B cell (primary cell): ENCODE measurements at regions not wholly inside any gene's neighbourhood (a gene's known extent, or its start where the extent isn't known, plus 50 kb on each side); places are given as distances from the start of the nearest gene placed in this dataset.

Experiments used
- ATAC-seq: fragments of 200-7000 bp; cut with Tn5 transposase; one replicate; pipeline ENCODE4 v1.10.0; 2021; ENCODE audit warnings: low read depth, mild to moderate bottlenecking, moderate number of reproducible peaks, moderate library complexity
- CTCF ChIA-PET: fragments of 350-600 bp; sonication (Branson Sonifier 250); formaldehyde crosslinking; loops from one replicate; lab custom pipeline; 2021; ENCODE audit warnings: antibody characterized with exemption, inconsistent platforms; lab: Charles Lee
- POLR2A ChIA-PET: fragments of 350-600 bp; sonication (Branson Sonifier 250); formaldehyde crosslinking; loops from one replicate; lab custom pipeline; 2021; ENCODE audit warnings: antibody characterized with exemption; lab: Charles Lee
- DNase-seq: peaks from one replicate; pipeline ENCODE4 v3.0.0; 2013
- H2AFZ ChIP-seq: 2 replicates; pipeline ENCODE4 v1.6.1; 2012; ENCODE audit warnings: mild to moderate bottlenecking, low read depth, low read length; ENCODE audit not compliant: insufficient read depth, poor library complexity, severe bottlenecking
- H3K27ac ChIP-seq, 2 donors: 1 replicate in 1 of 2; 2 replicates in 1 of 2; pipeline ENCODE4 v1.5.1; 2012 to 2013; ENCODE audit warnings: low read length in 2 of 2, mild to moderate bottlenecking in 2 of 2, moderate library complexity in 1 of 2
- H3K27me3 ChIP-seq, 4 experiments: fragments of 200-600 bp in 1 of 4; sonication (generic) in 1 of 4; replicated peaks in 1 of 4; 1 replicate in 2 of 4; 2 replicates in 2 of 4; pipeline versions ENCODE4 v1.6.1 to v1.7.0; 2013 to 2016; ENCODE audit warnings: low read length in 3 of 4, mild to moderate bottlenecking in 2 of 4, mixed read lengths in 1 of 4, moderate library complexity in 1 of 4; ENCODE audit not compliant: insufficient read depth in 4 of 4, control insufficient read depth in 3 of 4; ENCODE audit errors: control extremely low read depth in 1 of 4
- H3K36me3 ChIP-seq, 2 experiments: replicated peaks in 1 of 2; 1 replicate in 1 of 2; 2 replicates in 1 of 2; pipeline versions ENCODE4 v1.6.1 to v1.7.1; 2013; ENCODE audit warnings: low read length in 1 of 2; ENCODE audit not compliant: insufficient read depth in 2 of 2, control insufficient read depth in 1 of 2; ENCODE audit errors: control extremely low read depth in 1 of 2, extremely low read depth in 1 of 2
- H3K4me1 ChIP-seq, 2 donors: fragments of 200-600 bp in 1 of 2; sonication (generic) in 1 of 2; 1 replicate in 1 of 2; 2 replicates in 1 of 2; pipeline versions ENCODE4 v1.5.1 to v1.6.1; 2013 to 2017; ENCODE audit warnings: low read length in 2 of 2; ENCODE audit not compliant: control insufficient read depth in 2 of 2, insufficient read depth in 2 of 2
- H3K4me2 ChIP-seq: replicated peaks from 2 replicates; pipeline ENCODE3; 2012; ENCODE audit warnings: mild to moderate bottlenecking, low read depth, low read length; ENCODE audit not compliant: poor library complexity, severe bottlenecking
- H3K4me3 ChIP-seq, 5 experiments: fragments of 200-600 bp in 1 of 5; sonication (generic) in 1 of 5; 1 replicate in 3 of 5; 2 replicates in 2 of 5; pipeline versions ENCODE4 v1.5.1 to v1.7.0; 2011 to 2016; ENCODE audit warnings: low read length in 4 of 5, mild to moderate bottlenecking in 4 of 5, low read depth in 2 of 5, control low read depth in 1 of 5, moderate library complexity in 1 of 5; ENCODE audit not compliant: insufficient read depth in 1 of 5; ENCODE audit errors: control extremely low read depth in 1 of 5, extremely low read depth in 1 of 5
- H3K79me2 ChIP-seq: fragments of 200-600 bp; sonication (generic); one replicate; pipeline ENCODE4 v1.6.0; 2016; ENCODE audit warnings: low read length; ENCODE audit not compliant: control insufficient read depth, insufficient read depth
- H3K9ac ChIP-seq: fragments of 200-600 bp; sonication (generic); 2 replicates; pipeline ENCODE4 v1.6.1; 2017; ENCODE audit warnings: mild to moderate bottlenecking, low read length, moderate library complexity
- H3K9me3 ChIP-seq, 3 donors: one replicate each; pipeline versions ENCODE4 v1.6.1 to v1.7.1; 2013; ENCODE audit warnings: low read length in 2 of 3; ENCODE audit not compliant: control insufficient read depth in 2 of 3, insufficient read depth in 1 of 3; ENCODE audit errors: control extremely low read depth in 1 of 3
- H4K20me1 ChIP-seq: 2 replicates; pipeline ENCODE4 v1.6.0; 2012; ENCODE audit warnings: mild to moderate bottlenecking, low read length; ENCODE audit not compliant: insufficient read depth, control insufficient read depth, poor library complexity, severe bottlenecking
- H3K27ac Mint-ChIP-seq: one replicate; pipeline ENCODE4 v1.8.0; 2021; ENCODE audit warnings: mixed read lengths
- H3K27me3 Mint-ChIP-seq: one replicate; pipeline ENCODE4 v1.8.0; 2021; ENCODE audit warnings: mixed read lengths
- H3K4me1 Mint-ChIP-seq: one replicate; pipeline ENCODE4 v1.8.0; 2021; ENCODE audit warnings: mixed read lengths
- H3K4me3 Mint-ChIP-seq: one replicate; pipeline ENCODE4 v1.8.0; 2021; ENCODE audit warnings: mixed read lengths
- H3K9me3 Mint-ChIP-seq: one replicate; pipeline ENCODE4 v1.8.0; 2022; ENCODE audit warnings: mixed read lengths; ENCODE audit not compliant: insufficient read depth
- CTCF ChIP-seq: fragments of 200-600 bp; IDR thresholded peaks from one replicate; pipeline ENCODE4 v1.8.0; 2022; ENCODE audit warnings: antibody characterized with exemption, mild to moderate bottlenecking
- EZH2 ChIP-seq: IDR thresholded peaks from 2 replicates; pipeline ENCODE4 v1.6.1; 2012; ENCODE audit warnings: borderline replicate concordance, low read depth, mild to moderate bottlenecking, moderate library complexity, low read length; ENCODE audit not compliant: insufficient read depth, poor library complexity, severe bottlenecking
- WGBS: methylation state at CpG from one replicate; pipeline ENCODE4 v1.1.5; 2013; ENCODE audit warnings: missing lambda C conversion rate; ENCODE audit not compliant: insufficient coverage; 5-methylcytosine and 5-hydroxymethylcytosine counted together
- intact Hi-C: fragments of 100-400 bp; cut with micrococcal nuclease; formaldehyde crosslinking; loops from one replicate; pipeline ENCODE4 v1.10.0; 2022

- ChIA-PET CTCF (no interaction called here), POLR2A (no interaction called here)
- H3K27me3 Mint-ChIP-seq, result no peaks in the 10 kb centered on the region
- no peak overlapping the region for H3K4me2 ChIP-seq
- H3K27me3 ChIP-seq, result no peaks in the 10 kb centered on the region
- no peak for ATAC-seq
- H3K9ac ChIP-seq, result no peak overlapping the region
- no peaks in the 10 kb centered on the region for H3K9me3 ChIP-seq
- intact Hi-C loops, result no loop called here
- no peak overlapping the region for H3K27ac ChIP-seq
- H3K4me1 ChIP-seq, result no peaks in the 10 kb centered on the region
- no peak overlapping the region for H3K4me3 Mint-ChIP-seq
- no peaks in the 10 kb centered on the region for H3K9me3 Mint-ChIP-seq
- TF ChIP-seq EZH2 (no peak), CTCF (no peak)
- no peaks in the 10 kb centered on the region for H3K36me3 ChIP-seq
- no peaks in the 10 kb centered on the region for H4K20me1 ChIP-seq
- WGBS, result 94% methylated on average over 7 of the region's 7 CpGs
- no peak overlapping the region for H3K27ac Mint-ChIP-seq
- no peaks in the 10 kb centered on the region for H3K79me2 ChIP-seq
- H2AFZ ChIP-seq, result no peak overlapping the region
- DNase-seq, result no peak
- no peak overlapping the region for H3K4me3 ChIP-seq
- no peaks in the 10 kb centered on the region for H3K4me1 Mint-ChIP-seq
Observed at GRCh38 chr4:165709516-165709915, 163.5 kb upstream of the TLL1 start.

GRCh38 chr4:165709973-165710526, 163.0 kb upstream of the TLL1 start:
- H3K27ac Mint-ChIP-seq, result no peak overlapping the region
- Histone ChIP-seq H3K9me3 (no peaks in the 10 kb centered on the region), H4K20me1 (no peaks in the 10 kb centered on the region), H3K27me3 (no peaks in the 10 kb centered on the region), H3K4me2 (no peak overlapping the region), H3K4me3 (no peak overlapping the region), H3K9ac (no peak overlapping the region), H3K36me3 (no peaks in the 10 kb centered on the region), H3K4me1 (no peaks in the 10 kb centered on the region), H2AFZ (no peak overlapping the region), H3K27ac (no peak overlapping the region), H3K79me2 (no peaks in the 10 kb centered on the region)
- H3K4me1 Mint-ChIP-seq, result no peaks in the 10 kb centered on the region
- CTCF ChIA-PET, result no interaction called here
- TF ChIP-seq EZH2 (no peak), CTCF (no peak)
- no peaks in the 10 kb centered on the region for H3K27me3 Mint-ChIP-seq
- intact Hi-C loops, result no loop called here
- DNase-seq (no peak), ATAC-seq (no peak)
- no peaks in the 10 kb centered on the region for H3K9me3 Mint-ChIP-seq
- no peak overlapping the region for H3K4me3 Mint-ChIP-seq
- POLR2A ChIA-PET, result no interaction called here
- 70% methylated on average over 1 of the region's 2 CpGs for WGBS
